ENCODE measurements at regions not wholly inside any gene's neighbourhood (a gene's known extent, or its start where the extent isn't known, plus 50 kb on each side); places are given as distances from the start of the nearest gene placed in this dataset.

- H3K27me3 Mint-ChIP-seq (ENCODE audit: low read depth), result 0 out of 2 replicates have a peak, but pooled peaks cover 1% of the 10 kb centered on the region
- Histone ChIP-seq H4K5ac (ENCODE audit: insufficient read length, low read depth, low read length) (no peak overlapping the region), H2BK20ac (ENCODE audit: low read depth, low read length, poor library complexity, severe bottlenecking) (no peak overlapping the region), H3K79me1 (ENCODE audit: insufficient read depth, low read depth, low read length, poor library complexity, severe bottlenecking) (no peaks in the 10 kb centered on the region), H3K27ac (ENCODE audit: insufficient read length, low read depth, low read length) (no peak overlapping the region), H3K23ac (ENCODE audit: insufficient read length, low read depth, low read length) (no peak overlapping the region), H4K20me1 (ENCODE audit: control insufficient read depth, insufficient read depth, insufficient read length) (no peaks in the 10 kb centered on the region), H3K23me2 (ENCODE audit: insufficient read length, low read depth, low read length, poor library complexity, severe bottlenecking) (no peaks in the 10 kb centered on the region), H3K9ac (ENCODE audit: extremely low read depth, insufficient read length, low read length) (no peak overlapping the region), H3K4ac (ENCODE audit: low read depth, low read length) (no peak overlapping the region), H3K56ac (ENCODE audit: insufficient read length, low read depth, low read length) (no peak overlapping the region), H2BK15ac (ENCODE audit: low read depth, low read length) (no peak overlapping the region), H4K8ac (replicated peaks; ENCODE audit: insufficient read length, low read depth, low read length) (no peak overlapping the region), H3K79me2 (ENCODE audit: insufficient read depth, low read length) (no peaks in the 10 kb centered on the region), H3K9me3 (ENCODE audit: control insufficient read depth, low read depth, low read length) (no peaks in the 10 kb centered on the region), H3K4me2 (ENCODE audit: insufficient read depth, insufficient read length, low read length) (no peak overlapping the region), H2BK5ac (ENCODE audit: insufficient read length, low read length) (no peak overlapping the region), H2BK12ac (ENCODE audit: insufficient read length, low read depth, low read length) (no peak overlapping the region), H3K14ac (ENCODE audit: insufficient read depth, low read length) (no peak overlapping the region), H3T11ph (ENCODE audit: low read length) (no peak overlapping the region), H4K91ac (ENCODE audit: insufficient read length, low read depth, low read length) (no peak overlapping the region), H2AFZ (ENCODE audit: low read length) (no peak overlapping the region), H2AK5ac (ENCODE audit: insufficient read length, low read length) (no peak overlapping the region), H3K18ac (ENCODE audit: insufficient read length, low read depth, low read length) (no peak overlapping the region), H3K4me1 (ENCODE audit: insufficient read depth, low read length) (peaks cover 6% of the 10 kb centered on the region; the same call in 1 of the 2 replicates), H3K27me3 (ENCODE audit: insufficient read depth, low read length) (no peaks in the 10 kb centered on the region), H2BK120ac (ENCODE audit: low read depth, low read length, poor library complexity, severe bottlenecking) (no peak overlapping the region)
- H3K27ac Mint-ChIP-seq, result no peak overlapping the region; a peak in 1 of 7 replicates
- no peaks in the 10 kb centered on the region for H3K9me3 Mint-ChIP-seq
- H3K4me3 Mint-ChIP-seq, result no peak overlapping the region
- H3K4me1 Mint-ChIP-seq, result peaks cover 14 to 20% of the 10 kb centered on the region in 2 experiments
- no peak for DNase-seq
- no peak for TF ChIP-seq CTCF (conservative IDR thresholded peaks at IDR 0.05)
- H3K36me3 Mint-ChIP-seq (ENCODE audit: insufficient read depth in 1 of 3, low read depth in 3 of 3), result no peaks in the 10 kb centered on the region
- no CpG with 5 or more reads among the region's 8 CpGs for WGBS (ENCODE audit: extremely low coverage, insufficient read length, low lambda C conversion rate)
Measured at GRCh38 chr18:73766910-73767515, 380.6 kb downstream of the FBXO15 start.

All from H9 (cell line).